Omental fat pad (tissue), 3 donors: ENCODE measurements at regions not wholly inside any gene's neighbourhood (a gene's known extent, or its start where the extent isn't known, plus 50 kb on each side); places are given as distances from the start of the nearest gene placed in this dataset.
A peak's percentile ranks its signal among the peaks of the same experiment; 100 is the strongest.

Experiments used
- ATAC-seq: fragments of 150-250 bp; one replicate; pipeline ENCODE4 v1.9.1; 2016; ENCODE audit warnings: mild to moderate bottlenecking, moderate library complexity; ENCODE audit not compliant: low FRiP score
- DNase-seq: peaks from one replicate; pipeline ENCODE4 v3.0.0-alpha.2; 2019; ENCODE audit warnings: low spot score
- TF ChIP-seq, protein P1 (sequence below), 3 donors: fragments of 450-650 bp; IDR thresholded peaks; one replicate each; pipeline ENCODE4 v1.5.1; 2016 to 2017; ENCODE audit warnings: antibody characterized with exemption in 3 of 3, mild to moderate bottlenecking in 3 of 3, moderate library complexity in 2 of 3

- DNase-seq = no peak
- ATAC-seq = no peak
- TF ChIP-seq, protein P1, sequence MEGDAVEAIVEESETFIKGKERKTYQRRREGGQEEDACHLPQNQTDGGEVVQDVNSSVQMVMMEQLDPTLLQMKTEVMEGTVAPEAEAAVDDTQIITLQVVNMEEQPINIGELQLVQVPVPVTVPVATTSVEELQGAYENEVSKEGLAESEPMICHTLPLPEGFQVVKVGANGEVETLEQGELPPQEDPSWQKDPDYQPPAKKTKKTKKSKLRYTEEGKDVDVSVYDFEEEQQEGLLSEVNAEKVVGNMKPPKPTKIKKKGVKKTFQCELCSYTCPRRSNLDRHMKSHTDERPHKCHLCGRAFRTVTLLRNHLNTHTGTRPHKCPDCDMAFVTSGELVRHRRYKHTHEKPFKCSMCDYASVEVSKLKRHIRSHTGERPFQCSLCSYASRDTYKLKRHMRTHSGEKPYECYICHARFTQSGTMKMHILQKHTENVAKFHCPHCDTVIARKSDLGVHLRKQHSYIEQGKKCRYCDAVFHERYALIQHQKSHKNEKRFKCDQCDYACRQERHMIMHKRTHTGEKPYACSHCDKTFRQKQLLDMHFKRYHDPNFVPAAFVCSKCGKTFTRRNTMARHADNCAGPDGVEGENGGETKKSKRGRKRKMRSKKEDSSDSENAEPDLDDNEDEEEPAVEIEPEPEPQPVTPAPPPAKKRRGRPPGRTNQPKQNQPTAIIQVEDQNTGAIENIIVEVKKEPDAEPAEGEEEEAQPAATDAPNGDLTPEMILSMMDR (IDR thresholded peaks at IDR 0.05) = no peak
These were observed 129.7 kb upstream of the TMPO start for GRCh38 chr12:98385641-98386040.

GRCh38 chr12:98387444-98387843 is 127.9 kb upstream of the TMPO start:
- no peak for ATAC-seq
- no peak for DNase-seq

DNA sequence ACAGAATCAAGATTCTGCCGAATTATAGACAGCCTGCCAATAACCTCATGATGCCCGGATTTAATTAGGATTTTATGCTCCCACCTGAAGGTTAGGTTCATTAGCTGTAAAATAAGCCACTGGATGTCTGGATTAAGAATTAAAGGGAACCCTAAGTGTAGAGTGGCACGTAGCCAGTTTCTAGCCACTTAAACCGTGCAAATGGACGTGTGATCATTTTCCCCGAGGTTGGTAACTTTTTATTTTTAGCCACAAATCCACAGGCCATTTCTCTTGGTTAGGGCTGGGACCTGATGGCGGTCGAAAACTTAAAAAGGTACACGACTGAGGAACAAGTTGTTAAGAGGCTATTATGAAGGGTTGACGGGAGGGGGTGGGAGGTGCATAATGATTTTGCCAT is 127.3 kb upstream of the TMPO start:
- TF ChIP-seq, protein P1 (IDR thresholded peaks at IDR 0.05) = no peak
- ATAC-seq = no peak
- DNase-seq = no peak

More at GRCh38 chr12:98387444-98387843, 127.9 kb upstream of the TMPO start:
- TF ChIP-seq, protein P1 (IDR thresholded peaks at IDR 0.05) = no peak

DNA sequence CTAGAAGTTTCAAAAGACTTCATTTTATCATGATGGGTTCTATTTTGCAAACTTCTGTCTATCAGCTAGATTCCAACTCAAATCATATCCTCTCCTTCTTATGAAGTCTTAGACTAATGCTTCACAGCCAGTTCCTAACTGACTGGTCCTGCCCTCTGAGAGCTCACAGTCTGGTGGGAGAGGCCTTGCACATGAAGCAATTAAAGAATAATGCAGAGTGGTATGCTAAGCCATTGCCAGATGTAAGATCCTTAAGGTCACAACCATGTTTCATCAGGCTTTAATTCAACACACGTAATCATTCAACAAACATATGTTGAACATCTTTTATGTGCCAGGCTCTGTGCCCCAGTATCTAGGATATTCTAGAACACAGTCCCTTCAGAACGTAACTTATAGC is 125.8 kb upstream of the TMPO start:
- ATAC-seq (no peak), DNase-seq (no peak)
- TF ChIP-seq, protein P1 (IDR thresholded peaks at IDR 0.05) = no peak

GRCh38 chr12:98397323-98398105 is 117.9 kb upstream of the TMPO start:
- peak; percentile 60 for DNase-seq
- peak; percentile 94 for ATAC-seq
- TF ChIP-seq, protein P1 (IDR thresholded peaks at IDR 0.05) = peak in 2 of 3 donors; percentile 29 to 52

- TF ChIP-seq, protein P1 (IDR thresholded peaks at IDR 0.05) = no peak
- DNase-seq = no peak
- ATAC-seq = peak; percentile 78
These were observed 115.9 kb upstream of the TMPO start for GRCh38 chr12:98399532-98399931.

- no peak for DNase-seq
- ATAC-seq = no peak
- TF ChIP-seq, protein P1 (IDR thresholded peaks at IDR 0.05) = no peak
These were observed 114.0 kb upstream of the TMPO start for GRCh38 chr12:98401427-98401826.
